Activated CD8-positive, alpha-beta memory T cell treated with anti-CD3 and anti-CD28 coated beads, Interleukin-2, amount 50 U/mL, for 24 hours (primary cell): ENCODE measurements at regions not wholly inside any gene's neighbourhood (a gene's known extent, or its start where the extent isn't known, plus 50 kb on each side); places are given as distances from the start of the nearest gene placed in this dataset.
"Not testable (repeated sequence)": the region's sequence is repeated elsewhere in the genome, so short reads cannot be mapped to it uniquely, and the experiment has no call there.

ENCODE experiments used
- DNase-seq: peaks from one replicate; pipeline ENCODE4 v3.0.0-alpha.2; 2020; ENCODE audit errors: extremely low read depth

DNA sequence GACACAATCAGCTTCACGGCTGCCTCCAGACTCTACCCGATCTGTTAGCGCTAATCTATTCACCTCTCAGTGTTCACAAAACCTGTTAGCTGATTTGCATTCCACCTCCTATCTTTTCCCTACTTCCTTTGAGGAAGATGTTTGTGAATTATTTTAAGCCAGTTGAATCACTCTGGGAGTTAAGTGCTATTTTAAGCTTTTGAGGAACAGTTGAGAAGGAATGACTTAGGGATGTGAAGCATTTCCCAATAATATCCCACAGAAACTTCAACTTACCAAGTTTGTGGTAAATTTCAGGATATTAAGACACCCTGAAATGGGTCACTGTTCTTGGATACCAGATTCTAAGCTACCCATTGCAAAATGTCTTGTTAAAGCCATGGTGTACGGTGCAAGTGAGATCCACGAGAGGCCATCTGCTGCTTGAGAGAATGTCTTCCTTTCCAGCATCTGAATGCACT, 145.2 kb upstream of the CITED2 start:
- DNase-seq = no peak

DNA sequence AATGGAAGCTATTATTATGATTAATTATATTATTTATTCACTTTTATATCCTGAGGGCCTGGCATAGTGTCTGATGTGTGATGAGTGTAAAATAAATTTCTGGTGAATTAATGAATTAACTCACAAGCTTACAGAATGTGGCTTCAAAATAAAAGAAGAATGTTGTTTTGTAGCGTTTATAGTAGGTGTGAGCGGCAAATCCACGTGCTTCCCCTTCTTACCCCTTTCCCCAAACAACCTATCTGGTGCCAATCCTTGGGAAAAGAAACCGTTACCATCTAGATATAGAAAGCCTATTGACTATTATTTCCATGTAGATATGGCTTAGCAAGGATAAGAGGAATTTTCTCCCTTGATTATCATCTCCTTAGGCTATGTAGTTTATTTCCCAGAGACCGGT, 144.6 kb upstream of the CITED2 start:
- DNase-seq = no peak

DNA sequence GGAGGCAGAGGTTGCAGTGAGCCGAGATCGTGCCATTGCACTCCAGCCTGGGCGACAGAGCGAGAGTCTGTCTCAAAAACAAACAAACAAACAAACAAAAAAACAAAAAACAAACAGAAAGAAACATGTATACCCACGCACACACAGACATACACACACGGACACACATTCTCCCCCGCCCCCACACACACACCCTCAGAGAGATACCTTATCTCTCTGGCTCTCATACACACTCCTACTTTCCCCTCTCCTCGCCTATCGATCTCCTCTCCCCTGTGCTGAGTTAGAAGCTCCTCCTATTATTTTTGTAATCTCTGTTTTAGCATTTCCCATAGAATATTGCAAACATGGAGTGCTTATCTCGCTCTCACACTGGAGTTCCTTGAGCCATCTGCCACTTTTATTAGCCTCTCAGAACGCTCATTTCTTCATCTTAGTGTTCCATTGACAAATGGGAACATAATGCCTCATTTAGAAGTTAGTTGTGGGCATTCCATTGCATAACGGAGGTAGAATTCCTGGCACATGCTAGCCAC, 144.2 kb upstream of the CITED2 start:
- DNase-seq = no peak

DNA sequence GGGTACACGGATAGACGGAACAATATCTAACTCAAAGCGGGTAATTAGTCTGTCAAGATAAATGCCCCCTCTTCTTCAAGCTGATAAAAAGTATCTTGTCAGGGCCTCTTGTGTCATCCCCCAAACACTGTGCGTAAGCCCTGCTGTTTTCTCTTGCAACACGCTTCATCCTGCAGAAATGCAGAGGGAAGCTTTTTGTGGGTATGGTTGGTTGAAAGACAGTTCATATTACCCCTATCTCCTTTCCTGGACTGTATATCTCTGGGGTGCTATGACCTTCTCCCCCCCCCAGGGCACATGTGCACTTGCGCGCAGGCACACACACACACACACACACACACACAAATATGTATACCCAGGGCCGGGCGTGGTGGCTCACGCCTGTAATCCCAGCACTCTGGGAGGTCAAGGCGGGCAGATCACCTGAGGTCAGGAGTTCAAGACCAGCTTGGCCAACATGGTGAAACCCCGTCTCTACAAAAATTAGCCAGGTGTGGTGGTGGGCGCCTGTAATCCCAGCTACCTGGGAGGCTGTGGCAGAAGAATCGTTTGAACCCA, 143.6 kb upstream of the CITED2 start:
- DNase-seq = not testable (repeated sequence)

DNA sequence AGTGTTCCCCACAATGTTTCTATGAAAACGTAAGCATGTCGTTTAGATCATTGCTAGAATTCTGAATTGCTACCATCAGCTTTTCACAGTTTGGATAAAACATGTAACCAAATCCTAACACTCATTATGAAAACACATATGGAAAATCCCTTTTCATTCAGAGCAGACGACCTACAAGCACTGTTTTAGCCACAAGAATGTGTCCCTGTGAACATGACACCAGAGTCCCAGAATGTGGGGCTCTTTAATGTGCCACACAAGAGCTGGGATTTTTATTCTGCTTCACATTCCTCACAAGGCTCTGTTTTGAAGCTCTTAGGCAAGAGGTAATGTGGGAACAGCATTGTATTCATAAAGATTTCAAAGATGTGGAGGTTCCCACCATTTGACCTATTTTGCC, 141.1 kb upstream of the CITED2 start:
- DNase-seq = no peak

DNA sequence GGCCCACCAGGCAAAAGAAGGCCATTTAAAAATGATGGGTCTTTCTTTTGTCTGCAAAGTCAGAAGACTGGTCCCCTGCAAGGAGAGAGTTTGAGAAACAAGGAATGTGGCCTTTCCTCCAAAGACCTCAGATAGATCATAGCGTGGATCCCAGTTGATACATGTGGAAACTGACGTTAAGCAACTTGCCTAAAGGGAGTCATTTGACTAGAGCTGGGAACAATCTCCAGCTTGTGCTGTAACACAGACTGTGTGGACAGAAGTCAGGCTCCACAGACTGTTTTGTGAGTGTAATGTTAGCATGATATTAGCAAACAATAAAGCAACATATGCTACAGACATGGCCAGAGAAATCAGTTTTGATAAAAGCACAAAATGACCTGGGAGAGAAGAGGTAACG, 140.4 kb upstream of the CITED2 start:
- no peak for DNase-seq

DNA sequence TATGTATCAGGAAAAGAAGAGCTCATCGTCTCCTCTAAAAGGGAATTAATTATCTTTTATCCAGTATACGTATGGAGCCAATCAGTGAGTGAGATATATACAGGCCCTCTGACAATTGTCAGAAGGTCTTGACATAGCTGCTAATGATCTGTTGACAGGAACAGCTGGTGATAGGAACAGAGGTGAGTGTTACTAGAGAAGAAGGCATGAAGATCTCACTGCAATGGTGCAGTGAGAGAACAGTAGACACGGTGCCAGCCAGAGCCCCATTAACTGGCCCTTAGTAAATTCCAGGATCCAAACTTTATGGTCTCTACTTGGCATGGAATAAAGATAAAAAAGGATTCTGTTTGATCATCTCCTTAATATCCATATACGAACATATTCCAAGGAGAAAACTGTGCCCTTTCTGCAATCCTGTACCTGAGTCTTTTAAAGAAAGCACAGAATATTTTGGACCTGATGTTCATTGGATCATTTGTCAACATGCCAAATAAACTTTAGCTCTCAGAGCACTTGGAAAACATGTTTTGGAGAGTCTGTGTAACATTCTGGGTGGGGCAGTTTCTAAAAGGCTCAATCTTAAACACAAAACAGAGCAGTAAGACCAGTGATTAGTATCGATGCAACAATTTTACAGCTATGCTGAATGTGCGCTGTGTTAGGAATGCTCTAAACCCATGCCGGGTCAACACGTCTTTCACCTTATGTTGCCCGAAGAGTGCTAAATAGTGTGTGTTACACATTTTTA, 135.8 kb upstream of the CITED2 start:
- DNase-seq = no peak

DNA sequence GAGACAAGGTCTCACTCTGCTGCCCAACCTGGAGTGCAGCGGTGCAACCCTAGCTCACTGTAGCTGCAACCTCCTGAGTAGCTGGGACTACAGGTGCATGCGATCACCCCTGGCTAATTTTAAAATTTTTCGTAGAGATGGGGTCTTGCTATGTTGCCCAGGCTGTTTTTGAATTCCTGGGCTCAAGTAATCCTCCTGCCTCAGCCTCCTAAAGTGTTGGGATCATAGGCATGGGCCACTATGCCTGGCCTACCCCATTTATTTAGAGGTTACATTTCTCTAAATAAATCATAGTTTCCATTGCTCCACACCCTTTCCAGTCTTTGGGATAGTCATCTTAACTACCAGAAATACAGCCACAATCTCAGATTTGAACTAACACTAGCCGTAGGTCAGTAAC, 134.7 kb upstream of the CITED2 start:
- DNase-seq = no peak

DNA sequence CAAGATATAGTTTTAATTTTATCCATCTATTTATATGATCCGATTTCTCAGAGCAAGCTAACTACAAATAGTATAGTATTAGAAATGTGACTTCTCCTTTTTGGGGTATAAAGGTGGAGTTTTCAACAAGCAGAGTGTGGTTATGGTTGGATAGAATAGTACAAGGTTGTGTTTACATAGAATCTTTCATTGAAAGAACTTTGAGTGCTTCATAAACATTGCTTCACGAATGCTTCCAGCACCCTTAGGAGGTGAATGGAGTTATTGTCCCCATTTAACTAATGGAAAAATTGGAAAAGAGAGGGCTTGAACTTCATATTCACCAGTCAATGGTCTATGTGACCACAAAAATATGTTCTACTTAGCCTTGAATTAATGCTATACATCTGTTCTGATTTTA, 134.1 kb upstream of the CITED2 start:
- no peak for DNase-seq

DNA sequence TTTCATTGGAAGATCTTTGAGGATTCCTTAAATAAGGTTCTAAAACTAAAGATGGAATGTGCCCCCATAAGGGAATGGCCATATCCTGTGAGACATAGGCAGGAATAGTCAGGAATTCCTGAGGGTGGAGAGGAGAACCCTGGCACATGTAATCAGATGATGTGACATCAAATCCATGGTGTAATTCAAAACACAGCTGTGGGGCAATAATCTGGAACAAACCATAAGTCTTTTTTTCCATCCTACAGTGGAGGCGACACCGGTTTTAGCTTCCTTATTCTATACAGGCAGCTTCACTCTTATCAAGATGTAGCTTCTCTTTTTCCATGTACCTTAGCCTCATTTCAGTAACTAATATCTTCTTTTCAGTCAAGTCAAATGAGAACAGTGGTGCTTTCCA, 133.6 kb upstream of the CITED2 start:
- no peak for DNase-seq

DNA sequence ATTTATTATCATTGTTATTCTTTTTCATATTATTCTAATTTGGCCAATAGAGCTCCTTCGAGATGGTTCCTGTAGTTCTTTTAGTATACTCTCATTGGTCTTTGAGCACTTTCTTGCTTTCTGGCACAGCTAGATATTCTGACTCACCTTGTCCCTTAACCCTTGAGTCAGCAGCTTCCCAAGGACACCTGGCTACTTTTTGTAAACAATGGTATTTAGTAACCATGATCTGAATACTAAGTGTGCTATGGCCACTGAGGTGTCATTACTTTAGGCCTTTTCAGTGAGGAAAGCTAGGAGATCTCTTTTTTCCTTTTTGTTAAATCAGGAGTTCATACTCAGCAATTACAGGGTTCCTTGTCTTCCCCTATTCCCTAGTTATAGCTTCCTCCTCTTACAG, 126.5 kb upstream of the CITED2 start:
- DNase-seq = no peak

DNA sequence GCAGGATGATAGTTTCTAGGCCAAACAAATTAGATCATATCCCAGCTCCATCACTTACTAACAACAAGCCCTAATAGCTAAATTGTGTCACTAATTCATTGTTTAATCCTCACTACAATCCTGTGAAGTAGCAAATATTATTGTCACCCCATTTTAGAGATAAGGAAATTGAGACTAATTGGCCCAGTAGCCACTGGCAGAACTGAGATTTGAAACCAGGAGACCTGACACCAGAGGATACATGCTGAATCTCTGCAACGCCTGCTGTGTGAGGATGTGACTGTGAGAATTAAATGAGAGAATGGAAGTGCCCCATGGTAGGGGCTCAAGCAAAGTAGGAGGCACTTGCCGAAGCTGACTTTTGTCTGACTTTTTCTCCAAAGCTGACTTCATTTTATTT, 124.3 kb upstream of the CITED2 start:
- DNase-seq = no peak

DNA sequence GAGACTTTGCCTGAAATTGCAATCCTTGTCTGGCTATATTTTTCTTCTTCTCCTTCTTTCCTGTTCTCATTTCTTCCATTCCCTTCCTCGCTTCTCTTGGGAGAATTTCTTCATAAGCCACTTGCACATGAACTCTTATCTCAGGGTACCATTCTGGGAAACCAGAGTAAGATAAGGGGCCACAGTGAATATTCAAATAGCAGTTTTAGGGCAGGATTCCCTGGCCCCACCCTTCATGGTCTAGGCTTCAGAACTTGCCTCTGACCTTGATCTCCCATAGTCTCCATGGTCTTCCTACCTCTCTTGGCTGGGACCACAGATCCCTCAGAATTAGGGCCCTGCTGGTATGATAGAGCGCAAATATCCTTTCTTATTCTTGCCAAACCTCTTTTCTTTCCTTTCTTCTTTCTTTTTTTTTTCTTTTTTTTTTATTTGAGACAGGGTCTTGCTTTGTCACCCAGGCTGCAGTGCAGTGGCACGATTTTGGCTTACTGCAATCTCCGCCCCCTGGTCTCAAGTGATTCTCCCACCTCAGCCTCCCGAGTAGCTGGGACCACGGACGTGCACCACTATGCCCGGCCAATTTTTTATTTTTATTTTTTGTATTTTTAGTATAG, 123.0 kb upstream of the CITED2 start:
- DNase-seq = no peak

DNA sequence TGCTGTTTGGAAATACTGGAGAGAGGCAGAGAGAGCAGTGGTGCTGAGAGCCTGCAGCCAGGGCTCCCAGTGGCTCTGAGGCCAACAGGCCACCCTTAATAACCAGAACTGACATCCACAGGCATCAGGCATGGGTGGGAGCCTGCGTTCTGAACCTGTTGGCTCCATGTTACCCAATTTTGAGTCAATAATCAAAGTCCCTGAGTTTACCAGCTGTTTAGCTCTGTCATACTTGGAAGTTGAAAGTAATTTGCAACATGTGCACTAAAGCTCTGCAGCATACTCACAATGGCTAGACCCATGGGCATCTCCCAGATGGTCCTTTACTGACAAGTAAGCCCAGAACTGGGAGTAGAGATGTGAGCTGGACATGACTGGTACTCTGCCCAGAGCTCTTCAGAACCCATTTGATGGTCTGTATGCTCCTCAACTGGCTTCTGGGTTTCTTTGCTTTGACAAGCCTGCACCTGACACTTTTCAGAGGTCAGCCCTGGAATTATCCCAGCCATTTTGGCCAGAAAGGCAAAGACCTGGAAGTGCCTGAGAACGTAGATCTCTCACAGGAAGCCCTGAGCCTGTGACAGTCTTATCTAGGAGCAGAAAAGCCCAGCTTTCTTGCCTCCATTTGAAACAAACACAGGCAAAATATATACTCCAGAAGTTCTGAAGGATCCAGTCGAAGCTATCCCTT, 122.4 kb upstream of the CITED2 start:
- no peak for DNase-seq

DNA sequence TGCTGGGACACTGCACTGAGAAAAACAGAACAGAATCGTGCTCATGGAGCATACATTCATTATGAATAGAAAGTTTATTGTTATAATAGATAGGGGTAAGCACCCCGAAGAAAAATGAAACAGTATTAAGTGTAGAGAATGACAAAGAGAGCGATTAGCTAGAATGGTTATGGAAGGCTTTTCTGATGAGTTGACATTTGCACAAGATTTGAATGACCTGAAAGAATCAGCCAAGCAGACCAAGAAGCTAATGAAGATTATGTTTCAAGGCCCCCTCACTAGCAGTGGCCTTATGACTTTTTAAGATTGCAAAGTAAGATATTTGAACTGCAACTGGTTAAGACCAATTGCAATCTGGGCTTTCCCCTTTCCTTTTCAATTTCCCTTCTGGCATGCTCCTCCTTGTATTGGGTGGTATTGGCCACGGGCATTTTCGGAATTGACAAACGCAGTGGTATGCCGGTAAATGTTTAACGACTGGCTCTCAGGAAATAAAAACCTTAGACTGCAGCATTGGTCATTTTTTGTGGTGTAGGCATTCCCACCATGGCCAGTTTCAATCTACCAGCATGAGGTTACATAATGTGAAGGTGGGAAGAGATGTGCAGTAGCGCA, 120.0 kb upstream of the CITED2 start:
- no peak for DNase-seq

DNA sequence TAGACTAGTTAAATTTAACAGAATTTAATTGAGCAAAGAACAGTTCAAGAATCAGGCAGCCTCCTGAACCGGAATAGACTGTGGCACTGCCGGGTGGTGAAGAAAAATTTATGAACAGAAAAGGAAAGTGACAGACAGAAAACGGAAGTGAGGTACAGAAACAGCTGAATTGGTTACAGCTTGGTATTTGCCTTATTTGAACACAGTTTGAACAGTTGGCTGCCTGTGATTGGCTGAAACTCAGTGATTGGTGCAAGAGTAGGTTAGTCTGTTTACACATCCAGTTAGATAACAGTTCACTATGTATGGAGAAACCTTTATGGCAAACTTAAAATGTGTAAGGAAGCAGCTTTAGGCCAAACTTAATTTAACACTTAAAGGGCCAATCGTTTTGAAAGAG, 116.0 kb upstream of the CITED2 start:
- no peak for DNase-seq

DNA sequence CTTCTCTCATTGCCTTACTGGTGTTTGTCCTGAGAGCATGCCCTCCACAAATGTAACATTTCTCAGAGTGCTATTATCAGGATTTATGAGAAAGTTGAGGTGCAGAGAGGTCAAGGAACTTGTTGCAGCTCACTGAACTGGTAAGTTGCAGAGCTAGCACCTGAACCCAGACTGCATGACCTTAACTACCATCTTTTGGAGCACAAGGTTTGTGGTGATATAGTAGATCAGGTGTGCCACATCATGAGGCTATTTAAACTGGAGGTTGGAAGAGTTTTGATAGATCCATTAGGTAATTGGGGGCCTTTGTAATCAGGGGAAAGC, 112.0 kb upstream of the CITED2 start:
- no peak for DNase-seq

DNA sequence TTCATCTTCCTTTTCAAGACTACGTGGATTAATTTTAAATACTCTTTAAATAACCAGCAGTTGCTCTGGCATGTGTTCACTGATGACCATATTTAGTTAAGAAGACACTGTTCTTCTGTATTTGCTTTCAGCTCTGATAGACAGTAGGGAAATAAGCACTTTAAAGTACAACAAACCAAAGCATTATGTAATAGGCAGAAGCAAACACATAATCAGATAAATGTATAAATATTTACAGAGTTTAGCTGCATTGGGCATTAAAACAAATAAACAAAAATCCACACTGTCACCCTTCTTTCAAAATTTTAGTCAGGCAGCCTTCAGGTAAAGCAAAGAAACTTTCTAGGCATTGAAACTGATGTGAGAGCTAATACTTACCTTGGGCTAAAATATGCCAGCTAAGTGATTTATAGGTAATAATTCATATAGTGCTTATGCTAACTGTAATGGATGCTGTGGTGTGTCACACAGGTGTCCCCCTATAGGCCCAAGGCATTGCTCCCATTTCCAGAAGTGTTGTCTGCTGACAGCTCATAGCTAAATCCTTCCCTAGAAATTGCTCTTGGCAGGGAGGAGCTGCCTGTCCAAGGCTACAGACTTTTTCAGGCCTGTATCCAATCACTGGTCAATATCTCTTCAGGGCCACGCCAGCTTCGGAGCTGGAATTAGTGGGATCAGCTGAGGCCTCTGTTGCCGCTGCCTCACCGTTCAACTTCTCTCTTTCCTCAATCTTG, 111.5 kb upstream of the CITED2 start:
- no peak for DNase-seq

DNA sequence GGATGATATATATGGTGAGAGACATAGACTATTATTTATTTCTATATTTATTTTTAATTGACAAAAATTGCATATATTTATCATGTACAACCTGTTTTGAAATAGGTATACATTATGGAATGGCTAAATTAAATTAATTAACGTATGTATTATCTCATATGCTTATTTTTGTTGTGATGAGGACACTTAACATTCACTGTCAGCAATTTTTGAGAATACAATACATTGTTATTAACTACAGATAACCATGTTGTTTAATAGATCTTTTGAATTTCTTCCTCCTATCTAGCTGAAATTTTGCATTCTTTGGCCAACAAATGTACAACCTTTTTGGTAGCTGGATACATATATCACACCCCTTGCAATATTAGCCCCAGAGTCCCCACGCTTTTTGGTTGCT, 110.7 kb upstream of the CITED2 start:
- no peak for DNase-seq

DNA sequence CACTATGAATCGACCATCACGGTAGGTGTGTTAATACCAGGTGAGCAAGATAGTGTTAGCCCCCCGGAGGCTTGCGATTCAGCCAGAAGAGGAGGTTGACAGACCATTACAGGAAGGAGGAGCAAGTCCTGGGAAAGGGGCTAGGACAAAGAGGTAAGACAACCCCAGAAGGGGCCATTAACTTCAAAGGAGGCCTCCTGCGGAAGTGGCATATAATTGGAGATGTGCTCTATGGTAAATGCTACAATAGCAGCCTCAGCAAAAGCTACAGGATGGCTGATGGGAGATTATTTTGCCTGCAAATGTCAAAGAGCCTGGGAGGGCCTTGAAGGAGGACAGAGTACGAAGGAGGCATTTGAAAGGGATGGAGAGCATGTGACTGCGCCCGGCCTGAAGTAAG, 108.6 kb upstream of the CITED2 start:
- no peak for DNase-seq

DNA sequence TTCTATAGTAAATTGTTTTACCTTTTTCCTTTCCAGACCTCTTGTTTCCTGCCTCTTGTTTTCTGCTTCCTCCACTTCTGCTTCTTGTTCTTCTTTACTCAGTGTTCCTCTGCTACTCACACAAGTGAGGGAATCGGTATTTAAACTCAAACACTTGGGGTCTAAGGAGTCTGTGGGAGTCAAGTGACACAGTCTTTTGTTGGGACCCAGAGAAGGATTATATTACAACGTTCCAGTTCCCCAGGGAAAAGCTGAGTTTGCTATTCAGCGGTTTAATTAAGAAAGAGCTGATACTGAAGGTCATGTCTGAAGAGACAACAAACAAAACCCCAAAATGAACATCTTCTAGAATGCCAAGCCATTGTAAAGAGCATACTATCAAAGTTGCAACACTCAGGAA, 107.8 kb upstream of the CITED2 start:
- DNase-seq = no peak
